GM19372 (cell line): ENCODE measurements at regions not wholly inside any gene's neighbourhood (a gene's known extent, or its start where the extent isn't known, plus 50 kb on each side); places are given as distances from the start of the nearest gene placed in this dataset.
"Not testable (repeated sequence)": the region's sequence is repeated elsewhere in the genome, so short reads cannot be mapped to it uniquely, and the experiment has no call there.

Source experiments
- ATAC-seq: cut with Tn5 transposase; IDR thresholded peaks from one replicate; pipeline ENCODE4 v1.9.1; 2021; ENCODE audit warnings: mild to moderate bottlenecking, low read depth, moderate library complexity; ENCODE audit not compliant: unreplicated experiment

- ATAC-seq: not testable (repeated sequence)
These were observed 116.5 kb upstream of the AKAP13 start for GRCh38 chr15:85263842-85264440.

- ATAC-seq: not testable (repeated sequence)
These were observed 115.7 kb upstream of the AKAP13 start for GRCh38 chr15:85264614-85265190.

DNA sequence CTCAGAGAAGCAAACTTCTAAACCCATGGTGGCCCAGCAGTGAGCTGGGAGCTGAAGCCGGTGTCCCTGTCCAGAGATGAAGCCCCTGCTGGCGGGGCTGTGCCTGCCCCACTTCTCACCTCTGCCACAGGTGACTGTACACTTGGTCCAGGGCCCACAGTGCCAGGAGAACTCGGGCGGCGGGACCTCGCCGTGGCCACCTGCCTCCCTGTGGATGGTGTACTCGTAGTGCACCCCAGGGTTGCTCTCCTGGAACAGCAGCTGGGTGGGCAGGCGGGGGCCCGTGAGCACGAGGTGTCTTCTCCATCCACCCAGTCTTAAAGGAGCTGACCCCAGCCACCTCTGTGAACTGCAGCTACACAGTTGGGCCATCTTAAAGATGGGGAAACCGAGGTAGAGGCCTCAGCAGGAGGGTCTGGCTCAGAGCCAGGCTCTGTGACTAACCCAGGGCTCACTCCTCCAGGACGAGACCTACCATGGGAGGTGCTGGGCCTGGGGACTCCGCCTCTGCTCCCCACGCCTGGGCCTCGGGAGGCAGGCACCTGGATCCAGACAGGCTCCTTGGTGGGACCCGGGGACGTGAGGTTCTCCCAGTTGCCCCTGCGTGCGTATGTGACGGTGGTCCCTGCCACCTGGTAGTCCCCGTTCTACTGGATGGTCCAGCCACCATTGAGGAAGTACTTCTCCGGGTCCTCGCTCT is 113.1 kb upstream of the AKAP13 start:
- not testable (repeated sequence) for ATAC-seq

- ATAC-seq: no peak
These were observed 105.9 kb upstream of the AKAP13 start for GRCh38 chr15:85274315-85275050.

- no peak for ATAC-seq
These were observed 103.9 kb upstream of the AKAP13 start for GRCh38 chr15:85276508-85276907.

DNA sequence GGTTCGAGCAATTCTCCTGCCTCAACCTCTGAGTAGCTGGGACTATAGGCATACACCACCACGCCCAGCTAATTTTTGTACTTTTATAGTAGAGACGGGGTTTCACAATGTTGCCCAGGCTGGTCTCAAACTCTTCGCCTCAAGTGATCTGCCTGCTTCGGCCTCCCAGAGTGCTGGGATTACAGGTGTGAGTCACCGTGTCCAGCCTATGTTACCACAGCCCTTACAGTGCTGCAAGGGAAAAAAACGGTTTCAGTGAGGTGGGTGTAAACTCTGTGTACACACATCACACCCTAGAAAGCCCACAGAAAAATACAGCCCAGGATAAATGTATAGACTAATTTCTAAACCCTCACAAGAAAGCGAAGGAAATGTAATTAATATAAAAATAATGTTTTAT is 103.5 kb upstream of the AKAP13 start:
- no peak for ATAC-seq

GRCh38 chr15:85277847-85278370 is 102.5 kb upstream of the AKAP13 start:
- ATAC-seq: no peak

DNA sequence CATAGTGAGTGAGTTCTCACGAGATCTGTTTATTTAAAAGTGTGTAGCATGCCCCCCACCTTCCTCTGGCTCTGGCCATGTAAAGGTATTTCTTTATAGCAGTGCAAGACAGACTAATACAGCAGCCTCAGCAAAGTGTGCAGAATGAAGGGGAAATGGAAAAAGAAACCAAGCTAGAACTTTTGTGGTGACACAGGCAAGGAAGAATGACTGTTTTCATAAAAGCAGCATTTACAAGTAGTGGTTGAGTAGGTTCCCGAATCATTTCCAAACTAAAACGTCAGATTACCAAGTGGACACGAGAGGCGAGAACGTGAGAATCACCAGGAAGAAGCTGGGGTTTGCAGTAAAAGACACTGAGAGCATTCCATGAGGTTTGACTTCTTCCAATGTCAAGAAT is 100.2 kb upstream of the AKAP13 start:
- ATAC-seq: no peak

- no peak for ATAC-seq
These were observed 99.0 kb upstream of the AKAP13 start for GRCh38 chr15:85281293-85281882.

- no peak for ATAC-seq
These were observed 97.8 kb upstream of the AKAP13 start for GRCh38 chr15:85282504-85283115.

DNA sequence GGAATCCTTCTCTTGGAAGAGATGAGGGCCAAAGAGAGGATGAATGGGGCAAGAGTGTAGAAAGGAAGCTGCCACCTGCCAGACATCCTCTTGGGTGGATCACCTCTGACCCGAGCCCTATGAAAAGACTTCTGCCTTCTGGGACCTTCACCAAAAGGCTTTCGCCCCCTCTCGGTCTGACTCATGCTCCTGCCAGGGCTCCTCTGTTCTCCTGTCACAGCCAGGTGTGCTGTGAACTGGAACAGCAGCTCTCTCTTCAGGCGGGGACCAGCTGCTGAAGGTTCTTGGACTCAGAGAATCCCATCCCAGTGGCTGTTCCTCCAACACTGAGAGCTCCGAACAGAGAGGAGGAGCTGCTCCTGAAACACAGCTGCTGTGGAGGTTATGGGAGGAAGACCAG is 96.6 kb upstream of the AKAP13 start:
- ATAC-seq: not testable (repeated sequence)

DNA sequence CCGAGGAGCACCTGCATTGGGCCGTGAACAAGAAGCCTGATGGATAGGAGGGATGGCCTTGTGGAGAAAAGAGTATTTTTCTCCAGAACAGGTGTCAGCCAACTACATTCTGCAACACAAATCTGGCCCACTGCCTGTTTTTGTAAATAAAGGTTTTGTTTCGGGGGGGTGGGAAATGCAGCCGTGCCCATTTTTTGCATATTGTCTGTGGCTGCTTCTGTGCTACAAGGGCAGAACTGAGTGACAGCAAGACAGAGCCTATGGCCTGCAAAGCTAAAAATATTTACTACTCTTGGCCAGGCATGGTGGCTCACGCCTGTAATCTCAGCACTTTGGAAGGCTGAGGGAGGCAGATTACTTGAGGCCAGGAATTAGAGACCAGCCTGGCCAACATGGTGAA is 95.9 kb upstream of the AKAP13 start:
- no peak for ATAC-seq

GRCh38 chr15:85289677-85290365 is 90.6 kb upstream of the AKAP13 start:
- no peak for ATAC-seq

GRCh38 chr15:85292583-85292982 is 87.8 kb upstream of the AKAP13 start:
- not testable (repeated sequence) for ATAC-seq

- peak; percentile 88 for ATAC-seq
These were observed 83.6 kb upstream of the AKAP13 start for GRCh38 chr15:85296615-85297402.

- no peak for ATAC-seq
These were observed 82.9 kb upstream of the AKAP13 start for GRCh38 chr15:85297537-85297936.

- no peak for ATAC-seq
These were observed 82.0 kb upstream of the AKAP13 start for GRCh38 chr15:85298366-85298765.

DNA sequence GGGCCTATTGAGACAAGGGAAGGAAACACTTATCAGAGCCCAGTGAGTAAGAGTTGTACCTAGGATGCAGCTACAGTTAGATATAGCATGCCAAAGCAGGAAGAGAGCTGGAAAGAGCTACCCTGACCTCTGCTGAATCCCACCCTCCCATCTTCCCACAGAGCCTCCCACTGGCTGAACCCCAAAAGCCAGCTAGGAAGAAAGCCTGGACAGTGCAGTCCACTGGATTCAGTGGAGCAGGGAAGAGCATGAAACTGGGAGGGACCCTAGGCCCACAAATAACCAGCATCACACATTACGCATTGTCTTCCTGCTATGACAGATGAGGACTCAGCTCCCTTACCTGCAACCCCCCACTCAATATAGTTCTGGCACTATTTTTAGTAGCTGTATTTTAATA is 81.5 kb upstream of the AKAP13 start:
- ATAC-seq: no peak

DNA sequence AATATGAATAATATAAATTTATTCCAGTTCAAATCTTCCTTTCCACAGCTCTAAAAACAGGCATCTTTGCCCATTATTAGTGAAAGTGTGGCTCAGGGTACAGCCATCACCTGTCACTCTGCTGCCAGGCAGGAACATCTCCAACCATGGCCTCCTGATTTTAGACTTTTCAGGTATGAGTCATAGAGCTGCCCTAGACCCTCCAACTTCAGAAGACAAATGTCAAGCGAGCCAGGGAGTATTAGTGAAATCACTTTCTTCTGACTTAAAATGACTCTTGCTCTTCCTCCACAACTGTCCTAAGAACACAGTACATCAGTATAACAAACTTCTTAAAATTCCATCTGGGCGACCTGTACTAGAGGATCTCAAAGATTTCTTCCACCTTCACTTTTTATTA is 78.1 kb upstream of the AKAP13 start:
- ATAC-seq: no peak
